ENCODE measurements at regions not wholly inside any gene's neighbourhood (a gene's known extent, or its start where the extent isn't known, plus 50 kb on each side); places are given as distances from the start of the nearest gene placed in this dataset.

- Mint-ChIP-seq H3K9me3 (peaks cover 27% of the 10 kb centered on the region), H3K4me1 (no peaks in the 10 kb centered on the region), H3K4me3 (no peak overlapping the region), H3K36me3 (ENCODE audit: low read depth) (no peaks in the 10 kb centered on the region), H3K27ac (no peak overlapping the region), H3K27me3 (ENCODE audit: low read depth) (no peaks in the 10 kb centered on the region)
- TF ChIP-seq CTCF (IDR thresholded peaks at IDR 0.05; ENCODE audit: unreplicated experiment in 3 of 3): no peak
These were observed 630.4 kb upstream of the CCDC179 start for GRCh38 chr11:23490557-23491235.

- H3K27me3 Mint-ChIP-seq (ENCODE audit: low read depth): no peaks in the 10 kb centered on the region
- no peak overlapping the region for H3K4me3 Mint-ChIP-seq
- H3K27ac Mint-ChIP-seq: no peak overlapping the region
- H3K4me1 Mint-ChIP-seq: no peaks in the 10 kb centered on the region
- H3K36me3 Mint-ChIP-seq (ENCODE audit: low read depth): no peaks in the 10 kb centered on the region
- H3K9me3 Mint-ChIP-seq: no peaks in the 10 kb centered on the region
- no peak for TF ChIP-seq CTCF (IDR thresholded peaks at IDR 0.05; ENCODE audit: unreplicated experiment in 3 of 3)
These were observed 634.7 kb upstream of the CCDC179 start for GRCh38 chr11:23494981-23495380.

- H3K4me1 Mint-ChIP-seq: no peaks in the 10 kb centered on the region
- no peak for TF ChIP-seq CTCF (IDR thresholded peaks at IDR 0.05; ENCODE audit: unreplicated experiment in 3 of 3)
- H3K9me3 Mint-ChIP-seq: no peaks in the 10 kb centered on the region
- no peaks in the 10 kb centered on the region for H3K36me3 Mint-ChIP-seq (ENCODE audit: low read depth)
- no peak overlapping the region for H3K4me3 Mint-ChIP-seq
- H3K27me3 Mint-ChIP-seq (ENCODE audit: low read depth): no peaks in the 10 kb centered on the region
- no peak overlapping the region for H3K27ac Mint-ChIP-seq
These were observed 636.1 kb upstream of the CCDC179 start for GRCh38 chr11:23496340-23496739.

GRCh38 chr11:23497040-23497439 lies 636.8 kb upstream of the CCDC179 start:
- TF ChIP-seq CTCF (IDR thresholded peaks at IDR 0.05; ENCODE audit: unreplicated experiment in 3 of 3): no peak
- no peak overlapping the region for H3K27ac Mint-ChIP-seq
- no peaks in the 10 kb centered on the region for H3K9me3 Mint-ChIP-seq

GRCh38 chr11:23502389-23502788 lies 642.1 kb upstream of the CCDC179 start:
- H3K27ac Mint-ChIP-seq: no peak overlapping the region
- H3K4me1 Mint-ChIP-seq: no peaks in the 10 kb centered on the region
- H3K4me3 Mint-ChIP-seq: no peak overlapping the region
- no peaks in the 10 kb centered on the region for H3K9me3 Mint-ChIP-seq
- TF ChIP-seq CTCF (IDR thresholded peaks at IDR 0.05; ENCODE audit: unreplicated experiment in 3 of 3): no peak
- no peaks in the 10 kb centered on the region for H3K27me3 Mint-ChIP-seq (ENCODE audit: low read depth)
- H3K36me3 Mint-ChIP-seq (ENCODE audit: low read depth): no peaks in the 10 kb centered on the region

More at GRCh38 chr11:23497040-23497439, 636.8 kb upstream of the CCDC179 start:
- no peaks in the 10 kb centered on the region for H3K4me1 Mint-ChIP-seq
- no peak overlapping the region for H3K4me3 Mint-ChIP-seq
- no peaks in the 10 kb centered on the region for H3K36me3 Mint-ChIP-seq (ENCODE audit: low read depth)
- H3K27me3 Mint-ChIP-seq (ENCODE audit: low read depth): no peaks in the 10 kb centered on the region

GRCh38 chr11:23502826-23503225 lies 642.6 kb upstream of the CCDC179 start:
- Mint-ChIP-seq H3K4me3 (no peak overlapping the region), H3K9me3 (no peaks in the 10 kb centered on the region), H3K4me1 (no peaks in the 10 kb centered on the region), H3K36me3 (ENCODE audit: low read depth) (no peaks in the 10 kb centered on the region), H3K27me3 (ENCODE audit: low read depth) (no peaks in the 10 kb centered on the region), H3K27ac (no peak overlapping the region)
- no peak for TF ChIP-seq CTCF (IDR thresholded peaks at IDR 0.05; ENCODE audit: unreplicated experiment in 3 of 3)
